Stimulated activated CD8-positive, alpha-beta memory T cell treated with anti-CD3 and anti-CD28 coated beads, Interleukin-15, amount 100 ng/mL, for 1 hour (primary cell): ENCODE measurements at regions not wholly inside any gene's neighbourhood (a gene's known extent, or its start where the extent isn't known, plus 50 kb on each side); places are given as distances from the start of the nearest gene placed in this dataset.
"Not testable (repeated sequence)": the region's sequence is repeated elsewhere in the genome, so short reads cannot be mapped to it uniquely, and the experiment has no call there.

ENCODE experiments used
- DNase-seq: peaks from one replicate; pipeline ENCODE4 v3.0.0-alpha.2; 2020; ENCODE audit warnings: low read depth

DNA sequence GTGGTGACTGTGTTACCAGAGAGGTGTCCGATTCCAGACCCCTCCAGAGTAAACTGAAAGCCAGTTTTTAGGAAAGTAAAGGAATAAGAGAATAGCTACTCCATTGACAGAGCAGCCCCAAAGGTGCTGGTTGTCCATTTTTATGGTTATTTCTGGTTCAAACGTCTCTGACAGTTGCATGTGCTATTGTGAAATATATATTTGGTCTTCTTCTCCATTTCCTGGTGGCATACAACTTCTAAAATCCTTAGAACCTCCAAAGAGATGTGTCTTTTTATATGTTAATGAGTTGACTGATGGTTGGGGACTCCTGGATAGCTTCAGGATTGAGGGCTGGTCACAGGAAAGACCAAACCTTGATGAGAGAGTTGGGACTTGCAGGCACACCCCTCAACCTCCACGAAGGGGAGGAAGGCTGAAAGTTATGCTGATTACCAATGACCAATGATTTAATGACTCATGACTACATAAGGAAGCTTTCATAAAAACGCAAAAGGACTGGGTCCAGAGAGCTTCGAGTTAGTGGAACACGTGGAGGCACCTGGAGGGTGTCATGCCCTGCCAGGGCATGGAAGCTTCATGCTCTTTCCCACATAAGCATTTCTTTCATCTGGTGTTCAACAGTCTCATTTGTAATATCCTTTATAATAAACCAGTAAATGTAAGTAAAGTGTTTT lies 100.7 kb downstream of the SLC16A1 start:
- DNase-seq = no peak

DNA sequence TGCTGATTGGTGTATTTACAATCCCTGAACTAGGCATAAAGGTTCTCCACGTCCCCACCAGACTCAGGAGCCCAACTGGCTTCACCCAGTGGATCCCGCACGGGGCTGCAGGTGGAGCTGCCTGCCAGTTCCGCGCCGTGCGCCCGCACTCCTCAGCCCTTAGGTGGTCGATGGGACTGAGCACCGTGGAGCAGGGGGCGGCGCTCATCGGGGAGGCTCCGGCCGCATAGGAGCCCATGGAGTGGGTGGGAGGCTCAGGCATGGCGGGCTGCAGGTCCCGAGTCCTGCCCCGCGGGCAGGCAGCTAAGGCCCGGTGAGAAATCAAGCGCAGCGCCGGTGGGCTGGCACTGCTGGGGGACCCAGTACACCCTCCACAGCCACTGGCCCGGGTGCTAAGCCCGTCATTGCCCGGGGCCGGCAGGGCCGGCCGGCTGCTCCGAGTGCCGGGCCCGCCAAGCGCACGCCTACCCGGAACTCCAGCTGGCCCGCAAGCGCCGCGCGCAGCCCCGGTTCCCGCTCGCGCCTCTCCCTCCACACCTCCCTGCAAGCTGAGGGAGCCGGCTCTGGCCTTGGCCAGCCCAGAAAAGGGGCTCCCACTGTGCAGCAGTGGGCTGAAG lies 101.5 kb downstream of the SLC16A1 start:
- not testable (repeated sequence) for DNase-seq

DNA sequence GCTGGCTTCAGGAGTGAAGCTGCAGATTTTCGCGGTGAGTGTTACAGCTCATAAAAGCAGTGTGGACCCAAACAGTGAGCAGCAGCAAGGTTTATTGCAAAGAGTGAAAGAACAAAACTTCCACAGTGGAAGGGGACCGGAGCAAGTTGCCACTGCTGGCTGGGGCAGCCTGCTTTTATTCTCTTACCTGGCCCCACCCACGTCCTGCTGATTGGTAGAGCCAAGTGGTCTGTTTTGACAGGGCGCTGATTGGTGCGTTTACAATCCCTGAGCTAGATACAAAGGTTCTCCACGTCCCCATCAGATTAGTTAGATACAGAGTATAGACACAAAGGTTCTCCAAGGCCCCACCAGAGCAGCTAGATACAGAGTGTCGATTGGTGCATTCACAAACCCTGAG lies 102.1 kb downstream of the SLC16A1 start:
- DNase-seq = not testable (repeated sequence)

DNA sequence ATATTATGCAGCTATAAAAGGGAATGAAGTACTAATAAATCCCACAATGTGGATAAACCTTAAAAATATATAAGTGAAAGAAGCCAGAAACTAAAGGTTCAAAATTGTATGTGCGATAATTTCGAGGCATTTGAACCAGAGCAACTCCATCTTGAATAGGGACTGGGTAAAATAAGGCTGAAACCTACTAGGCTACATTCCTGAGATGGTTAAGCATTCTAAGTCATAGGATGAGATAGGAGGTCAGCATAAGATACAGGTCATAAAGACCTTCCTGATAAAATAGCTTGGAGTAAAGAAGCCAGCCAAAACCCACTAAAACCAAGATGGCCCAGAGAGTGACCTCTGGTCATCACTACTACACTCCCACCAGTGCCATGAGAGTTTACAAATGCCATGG lies 103.1 kb downstream of the SLC16A1 start:
- no peak for DNase-seq

DNA sequence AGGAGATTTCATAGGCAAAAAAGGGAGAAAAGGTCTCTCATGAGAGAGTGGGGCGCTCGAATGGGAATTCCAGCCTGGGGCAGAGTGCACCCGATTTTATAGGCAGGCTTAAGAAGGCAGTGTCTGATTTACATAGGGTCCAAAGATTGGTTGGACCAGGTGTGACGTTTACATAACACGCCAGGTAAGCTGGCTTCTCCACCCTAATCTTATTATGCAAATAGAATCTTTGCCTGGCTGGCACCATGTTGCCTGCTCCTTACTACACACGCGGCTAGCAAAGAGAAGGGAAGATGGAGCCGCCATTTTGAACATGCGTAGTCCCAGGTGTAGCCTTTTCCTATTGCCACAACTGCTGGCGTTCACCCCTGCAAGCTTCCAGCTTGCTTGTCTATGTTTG lies 103.7 kb downstream of the SLC16A1 start:
- DNase-seq = no peak

DNA sequence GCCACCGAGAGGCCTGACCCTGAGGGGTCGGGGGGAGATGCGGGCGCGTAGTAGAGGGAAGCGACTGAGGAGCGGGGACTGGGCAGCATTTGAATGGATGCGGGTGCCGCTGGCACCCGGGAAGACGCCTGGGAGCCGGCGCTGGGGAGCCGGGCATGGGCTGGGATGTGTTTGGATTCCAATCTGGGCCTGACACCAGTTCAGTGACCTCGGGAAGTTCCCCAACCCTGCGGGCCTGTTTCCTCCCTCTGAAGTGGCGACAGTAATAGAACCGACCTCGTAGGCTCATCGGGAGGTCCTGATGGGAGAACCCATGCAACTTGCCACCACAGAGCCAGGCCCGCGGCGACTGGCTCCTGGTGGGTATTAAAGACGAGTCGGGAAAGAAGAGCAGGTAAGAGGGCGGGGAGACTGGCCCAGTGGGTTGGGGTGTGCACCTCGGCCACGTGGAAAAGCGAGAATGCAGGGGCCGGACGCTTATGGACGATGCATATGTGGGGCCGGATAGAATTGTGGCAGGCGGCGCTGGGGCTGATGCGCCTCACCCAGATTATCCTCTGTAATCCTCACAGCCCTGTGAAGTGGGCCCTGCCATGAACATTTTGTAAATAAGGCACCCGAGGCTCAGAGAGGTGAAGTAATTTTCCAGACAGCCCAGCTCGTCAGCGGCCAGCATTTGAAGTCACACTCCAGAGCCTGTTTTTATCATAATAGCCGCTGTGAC lies 105.8 kb downstream of the SLC16A1 start:
- DNase-seq = no peak

DNA sequence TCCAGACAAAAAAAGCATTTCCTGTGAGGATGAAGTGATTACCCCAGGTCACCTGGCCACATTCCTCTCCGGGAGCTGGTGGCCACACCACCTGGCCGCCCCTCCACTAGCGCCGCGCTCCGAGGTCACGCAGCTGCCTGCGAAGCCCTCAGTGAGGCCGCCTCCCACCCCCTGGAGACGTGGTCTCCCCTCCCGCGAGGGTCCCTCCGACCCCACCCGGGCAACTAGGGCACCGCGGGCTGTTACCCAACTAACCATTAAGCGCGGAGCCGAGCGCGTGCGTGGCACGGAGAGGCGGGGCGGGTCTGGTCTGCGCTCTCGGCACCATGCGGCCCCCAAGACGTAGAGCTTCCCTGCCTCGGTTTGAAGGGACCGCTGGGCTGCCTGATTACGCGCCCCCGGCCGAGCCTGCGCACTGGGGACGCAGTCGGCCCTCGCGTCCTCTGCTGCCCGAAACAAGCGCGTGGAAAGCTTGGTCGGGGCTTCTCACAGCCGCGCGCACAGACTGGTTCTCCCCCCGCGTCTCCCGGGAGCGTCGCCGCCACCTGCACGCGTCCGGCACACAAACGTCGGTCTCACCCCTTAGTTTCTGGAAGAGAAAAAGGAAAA lies 106.5 kb downstream of the SLC16A1 start:
- DNase-seq = no peak

DNA sequence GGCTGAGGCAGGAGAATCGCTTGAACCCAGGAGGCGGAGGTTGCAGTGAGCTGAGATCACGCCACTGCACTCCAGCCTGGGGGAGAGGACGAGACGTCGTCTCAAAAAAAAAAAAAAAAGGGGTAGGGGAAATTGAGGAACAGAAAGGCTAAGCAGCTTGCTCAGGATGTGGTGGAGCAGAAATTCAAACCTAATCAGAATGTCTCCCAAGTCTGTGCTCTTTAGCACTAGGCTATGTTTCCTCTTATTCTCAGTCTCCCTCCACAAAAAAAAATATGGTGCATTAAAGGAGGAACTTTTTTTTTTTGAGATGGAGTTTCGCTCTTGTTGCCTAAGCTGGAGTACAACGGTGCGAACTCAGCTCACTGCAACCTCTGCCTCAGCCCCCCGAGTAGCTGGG lies 114.2 kb downstream of the SLC16A1 start:
- DNase-seq = no peak

DNA sequence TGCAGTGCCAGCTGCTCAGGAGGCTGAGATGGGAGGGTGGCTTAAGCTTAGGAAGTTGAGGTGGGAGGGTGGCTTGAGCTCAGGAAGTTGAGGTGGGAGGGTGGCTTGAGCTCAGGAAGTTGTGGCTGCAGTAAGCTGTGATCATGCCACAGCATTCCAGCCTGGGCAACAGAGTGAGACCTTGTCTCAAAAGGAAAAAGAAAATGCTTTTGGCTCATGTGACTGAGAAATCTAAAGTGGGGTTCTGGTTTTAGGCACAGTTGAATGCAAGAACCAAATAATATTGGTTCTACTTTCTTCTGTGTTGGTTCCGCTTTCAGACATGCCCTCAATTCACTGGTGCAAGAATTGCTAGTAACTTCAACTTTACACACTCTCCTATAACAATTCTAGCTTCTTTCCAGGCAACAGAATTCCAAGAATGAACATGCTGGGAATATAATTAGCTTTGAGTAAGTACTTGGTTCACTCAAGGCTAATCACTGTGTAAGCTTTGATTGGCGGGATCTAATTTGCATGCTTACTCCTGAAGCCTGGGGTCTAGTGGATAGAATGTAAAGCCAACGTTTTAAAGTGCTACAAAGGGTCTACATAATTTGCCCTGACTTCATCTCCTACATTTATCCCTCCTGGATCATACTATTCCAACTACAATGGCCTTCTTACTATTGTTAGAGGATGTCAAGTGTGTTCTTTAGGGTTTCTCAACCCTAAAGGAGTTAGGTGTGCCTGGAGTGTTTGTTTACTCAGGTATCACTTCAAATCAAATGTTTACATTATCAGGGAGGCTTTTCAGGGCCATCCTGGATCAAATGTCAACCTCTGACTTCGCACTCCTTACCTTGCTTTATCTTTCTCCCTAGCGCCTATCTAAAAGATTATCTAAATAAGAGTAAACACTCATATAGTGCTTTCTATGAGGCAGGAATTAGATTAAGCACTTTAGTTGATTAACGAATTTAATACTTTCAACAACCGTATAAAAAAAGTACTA lies 115.1 kb downstream of the SLC16A1 start:
- no peak for DNase-seq

DNA sequence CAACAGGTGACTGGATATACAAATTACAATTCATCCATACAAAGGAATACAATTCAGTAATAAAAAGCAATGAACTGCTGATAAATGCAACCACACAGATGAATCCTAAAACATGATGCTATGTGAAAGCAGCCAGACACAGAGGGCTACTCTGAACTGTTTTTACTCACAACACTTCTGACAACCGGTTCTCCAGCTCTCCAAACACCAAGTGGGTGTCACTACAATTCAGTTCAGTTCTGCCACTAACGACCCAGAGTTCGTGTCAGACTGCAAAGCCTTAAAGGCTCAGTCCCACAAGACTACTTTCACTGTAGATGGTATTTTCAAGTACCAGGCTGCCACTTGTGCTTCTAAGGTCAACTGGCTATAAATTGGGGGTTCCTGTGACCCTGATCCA lies 119.4 kb downstream of the SLC16A1 start:
- DNase-seq = no peak

DNA sequence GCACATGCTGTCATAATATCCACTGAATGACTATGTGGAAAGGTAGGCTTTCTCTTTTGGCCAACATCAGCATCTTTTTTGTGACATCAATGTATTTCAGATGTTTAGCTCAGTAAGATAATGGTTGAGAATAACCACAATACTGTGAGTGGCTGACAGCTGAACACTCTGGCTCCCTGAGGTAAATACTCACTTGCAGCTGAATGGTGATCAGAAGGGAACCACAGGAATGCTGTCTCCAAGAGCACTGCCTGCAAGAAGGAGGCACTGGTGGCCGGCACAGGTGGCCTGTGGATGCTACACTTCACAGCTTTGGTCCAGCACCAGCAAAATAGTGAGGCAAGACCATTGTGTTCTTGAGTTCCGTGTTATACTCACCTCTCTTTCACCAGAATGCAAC lies 118.7 kb upstream of the PPM1J start:
- no peak for DNase-seq

DNA sequence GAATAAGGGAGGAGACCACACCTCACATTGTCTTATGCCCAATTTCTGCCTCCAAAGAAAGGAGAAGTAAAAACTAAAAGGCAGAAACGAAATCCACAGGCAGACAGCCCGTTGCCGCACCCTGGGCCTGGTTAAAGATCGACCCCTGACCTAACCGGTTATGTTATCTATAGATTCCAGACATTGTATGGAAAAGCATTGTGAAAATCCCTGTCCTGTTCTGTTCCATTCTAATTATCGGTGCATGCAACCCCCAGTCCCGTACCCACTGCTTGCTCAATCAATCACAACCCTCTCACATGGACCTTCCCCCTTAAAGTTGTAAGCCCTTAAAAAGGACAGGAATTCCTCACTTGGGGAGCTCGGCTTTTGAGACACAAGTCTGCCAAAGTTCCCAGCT lies 117.1 kb upstream of the PPM1J start:
- DNase-seq = not testable (repeated sequence)

DNA sequence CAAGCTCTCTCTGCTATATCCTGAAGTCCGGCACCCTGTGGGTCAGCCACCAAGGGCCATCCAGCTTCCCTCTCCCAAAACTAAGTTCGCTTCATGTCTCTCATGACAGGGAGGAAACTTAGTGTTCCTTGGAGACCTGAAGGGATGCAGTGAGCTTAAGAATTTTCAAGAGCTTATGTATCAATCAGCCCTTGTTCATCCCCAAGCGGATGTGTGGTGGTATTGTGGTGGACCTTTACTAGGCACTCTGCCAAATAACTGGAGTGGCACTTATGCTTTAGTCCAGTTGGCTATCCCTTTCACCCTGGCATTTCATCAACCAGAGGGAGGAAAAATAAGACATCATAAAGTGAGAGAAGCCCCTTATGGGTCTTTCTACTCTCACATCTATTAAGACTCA lies 114.6 kb upstream of the PPM1J start:
- DNase-seq = not testable (repeated sequence)

DNA sequence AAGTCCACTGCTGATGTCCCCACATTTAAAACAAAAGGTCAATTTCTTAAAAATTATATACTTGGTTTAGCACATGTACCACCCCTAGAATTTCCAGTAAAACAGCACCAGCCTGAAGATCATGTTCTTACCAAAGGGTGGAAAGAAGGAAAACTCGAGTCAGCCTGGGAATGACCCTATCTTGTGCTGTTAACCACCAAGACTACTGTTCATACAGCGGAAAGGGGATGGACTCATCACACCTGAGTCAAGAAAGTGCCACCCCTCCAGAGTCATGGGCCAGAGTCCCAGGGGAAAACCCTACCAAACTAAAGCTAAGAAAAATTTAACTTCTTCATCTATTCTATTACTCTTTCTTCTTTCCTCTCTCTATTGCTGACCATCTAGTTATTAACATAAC lies 113.6 kb upstream of the PPM1J start:
- no peak for DNase-seq

DNA sequence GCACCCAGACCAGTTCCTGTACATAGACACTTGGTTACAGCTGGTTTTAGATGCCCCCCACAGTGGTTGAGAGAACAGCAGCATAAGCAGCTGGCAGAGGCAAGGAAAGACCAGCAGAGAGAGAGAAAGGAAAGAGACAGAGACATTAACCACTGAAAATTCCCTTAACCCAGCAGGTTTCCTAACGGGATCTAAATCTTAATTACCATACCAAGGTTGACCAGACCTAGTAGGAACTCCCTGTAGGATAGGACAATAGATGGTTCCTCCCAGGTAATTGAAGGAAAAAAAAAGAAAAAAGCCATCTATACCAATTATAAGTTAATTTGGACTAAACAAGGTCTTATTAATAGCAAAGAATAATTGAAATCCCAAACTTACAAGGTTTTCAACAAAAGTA lies 112.3 kb upstream of the PPM1J start:
- not testable (repeated sequence) for DNase-seq

DNA sequence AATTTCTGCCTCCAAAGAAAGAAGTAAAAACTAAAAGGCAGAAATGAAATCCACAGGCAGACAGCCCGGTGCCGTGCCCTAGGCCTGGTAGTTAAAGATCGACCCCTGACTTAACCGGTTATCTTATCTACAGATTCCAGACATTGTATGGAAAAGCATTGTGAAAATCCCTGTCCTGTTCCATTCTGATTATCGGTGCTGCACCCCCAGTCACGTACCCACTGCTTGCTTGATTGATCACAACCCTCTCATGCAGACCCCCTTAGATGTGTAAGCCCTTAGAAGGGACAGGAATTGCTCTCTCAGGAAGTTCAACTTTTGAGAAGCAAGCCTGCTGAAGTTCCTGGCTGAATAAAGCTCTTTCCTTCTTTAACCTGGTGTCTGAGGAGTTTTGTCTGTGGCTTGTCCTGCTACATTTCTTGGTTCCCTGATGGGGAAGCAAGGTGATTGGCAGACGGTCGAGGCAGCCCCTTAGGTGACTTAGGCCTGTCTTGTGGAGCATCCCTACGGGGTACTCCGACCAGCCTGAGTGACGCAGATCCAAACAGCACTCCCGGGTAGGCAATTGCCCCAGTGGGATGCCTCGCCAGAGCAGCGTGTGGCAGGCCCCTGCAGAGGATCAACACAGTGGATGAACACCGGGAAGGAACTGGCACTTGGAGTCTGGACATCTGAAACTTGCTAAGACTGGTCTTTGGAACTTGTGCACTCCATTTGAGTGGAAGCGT lies 111.2 kb upstream of the PPM1J start:
- DNase-seq = no peak

DNA sequence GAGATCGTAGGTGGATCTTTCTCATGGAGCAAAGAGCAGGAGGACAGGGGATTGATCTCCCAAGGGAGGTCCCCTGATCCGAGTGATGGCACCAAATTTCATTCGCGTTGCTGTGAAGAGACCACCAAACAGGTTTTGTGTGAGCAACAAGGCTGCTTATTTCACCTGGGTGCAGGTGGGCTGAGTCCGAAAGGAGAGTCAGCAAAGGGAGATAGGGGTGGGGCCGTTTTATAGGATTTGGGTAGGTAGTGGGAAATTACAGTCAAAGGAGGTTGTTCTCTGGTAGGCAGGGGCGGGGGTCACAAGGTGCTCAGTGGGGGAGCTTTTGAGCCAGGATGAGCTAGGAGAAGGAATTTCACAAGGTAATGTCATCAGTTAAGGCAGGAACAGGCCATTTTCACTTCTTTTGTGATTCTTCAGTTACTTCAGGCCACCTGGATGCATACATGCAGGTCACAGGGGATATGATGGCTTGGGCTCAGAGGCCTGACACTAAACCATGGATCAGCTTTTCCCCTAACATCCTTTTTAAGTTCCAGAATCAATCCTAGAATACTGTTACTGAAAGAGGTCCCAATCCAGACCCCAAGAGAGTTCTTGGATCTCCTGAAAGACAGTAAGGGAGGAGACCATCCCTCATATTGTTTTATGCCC lies 110.6 kb upstream of the PPM1J start:
- DNase-seq = not testable (repeated sequence)

DNA sequence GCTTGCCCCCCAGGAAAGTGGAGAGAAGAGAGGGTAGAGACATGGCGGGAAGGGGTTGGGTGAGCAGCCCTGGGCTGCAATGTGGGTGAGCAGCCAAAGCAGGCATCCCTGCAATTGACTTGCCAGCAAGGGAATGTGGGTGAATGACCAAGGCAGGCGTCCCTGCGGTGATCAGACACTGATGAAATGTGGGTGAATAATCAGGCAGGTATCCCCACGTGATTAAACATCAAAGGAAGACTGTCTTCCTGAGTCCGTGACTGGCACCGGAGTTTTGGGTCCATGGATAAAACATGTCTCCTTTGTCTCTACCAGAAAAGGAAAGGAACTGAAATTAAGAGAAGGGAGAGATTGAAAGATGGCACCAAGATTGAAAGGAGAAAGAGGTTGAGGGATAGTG lies 109.9 kb upstream of the PPM1J start:
- not testable (repeated sequence) for DNase-seq

DNA sequence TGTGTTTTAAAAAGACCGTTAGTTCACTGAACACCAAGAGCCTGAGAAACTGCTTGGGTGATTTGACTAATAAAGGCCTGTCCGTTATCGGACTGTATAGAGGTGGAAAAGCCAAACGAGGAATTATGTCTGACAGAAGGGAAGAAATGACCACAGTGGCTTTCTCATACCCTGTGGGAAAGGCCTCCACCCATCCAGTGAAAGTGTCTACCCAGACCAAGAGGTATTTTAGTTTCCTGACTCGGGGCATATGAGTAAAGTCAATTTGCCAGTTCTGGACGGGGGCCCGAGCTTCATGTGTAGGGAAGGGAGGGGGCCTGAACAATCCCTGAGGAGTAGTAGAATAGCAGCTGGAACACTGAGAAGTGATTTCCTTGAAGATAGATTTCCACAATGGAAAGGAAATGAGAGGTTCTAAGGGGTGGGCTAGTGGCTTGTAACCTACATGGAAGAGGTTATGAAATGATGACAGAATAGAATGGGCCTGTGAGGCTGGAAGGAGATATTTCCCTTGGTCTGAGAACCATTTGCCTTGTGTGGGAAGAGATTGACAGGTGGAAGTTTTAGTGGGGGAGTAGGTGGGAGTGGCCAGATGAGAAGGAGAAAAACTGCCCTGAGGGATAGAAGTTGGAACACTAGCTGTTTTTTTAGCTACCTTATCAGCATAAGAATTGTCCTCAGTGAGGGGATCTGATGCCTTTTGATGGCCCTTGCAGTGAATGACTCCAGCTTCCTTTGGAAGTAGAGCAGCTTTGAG lies 106.4 kb upstream of the PPM1J start:
- DNase-seq = not testable (repeated sequence)
